ENCODE measurements at regions not wholly inside any gene's neighbourhood (a gene's known extent, or its start where the extent isn't known, plus 50 kb on each side); places are given as distances from the start of the nearest gene placed in this dataset.

GRCh38 chr5:113984928-113985327 is 376.9 kb upstream of the KCNN2 start:
- WGBS, 3 donors: 24 to 38% (median 29%) methylated on average over 2 of the region's 2 CpGs
- H3K36me3 ChIP-seq: no peaks in the 10 kb centered on the region
- no peak overlapping the region for H3K4me3 ChIP-seq
- intact Hi-C loops (cut with DNase I): no loop called here
- DNase-seq: no peak
- no peak overlapping the region for H3K27ac ChIP-seq
- no peaks in the 10 kb centered on the region for H3K4me1 ChIP-seq (ENCODE audit: insufficient read depth)
- H3K27me3 ChIP-seq: no peaks in the 10 kb centered on the region
- TF ChIP-seq CTCF (IDR thresholded peaks at IDR 0.05) (no peak), POLR2A (IDR thresholded peaks at IDR 0.05) (no peak), EP300 (IDR thresholded peaks at IDR 0.05) (no peak)
- H3K9me3 ChIP-seq: no peaks in the 10 kb centered on the region

- H3K4me3 ChIP-seq: no peak overlapping the region
- 32 to 65% (median 53%) methylated on average over 4 of the region's 4 CpGs for WGBS, 3 donors
- intact Hi-C loops (cut with DNase I): no loop called here
- H3K27me3 ChIP-seq: no peaks in the 10 kb centered on the region
- H3K27ac ChIP-seq: no peak overlapping the region
- TF ChIP-seq POLR2A (IDR thresholded peaks at IDR 0.05): no peak
- no peak for TF ChIP-seq CTCF (IDR thresholded peaks at IDR 0.05)
- no peak for TF ChIP-seq EP300 (IDR thresholded peaks at IDR 0.05)
- H3K36me3 ChIP-seq: no peaks in the 10 kb centered on the region
- no peak for DNase-seq
- no peaks in the 10 kb centered on the region for H3K4me1 ChIP-seq (ENCODE audit: insufficient read depth)
- no peaks in the 10 kb centered on the region for H3K9me3 ChIP-seq
Measured at GRCh38 chr5:113985505-113985904, 376.4 kb upstream of the KCNN2 start.

- intact Hi-C loops (cut with DNase I): no loop called here
- Histone ChIP-seq H3K9me3 (no peaks in the 10 kb centered on the region), H3K27ac (no peak overlapping the region), H3K27me3 (no peaks in the 10 kb centered on the region), H3K4me3 (no peak overlapping the region), H3K4me1 (ENCODE audit: insufficient read depth) (no peaks in the 10 kb centered on the region), H3K36me3 (no peaks in the 10 kb centered on the region)
- no peak for DNase-seq
- TF ChIP-seq EP300 (IDR thresholded peaks at IDR 0.05): no peak
- no peak for TF ChIP-seq POLR2A (IDR thresholded peaks at IDR 0.05)
- TF ChIP-seq CTCF (IDR thresholded peaks at IDR 0.05): no peak
- WGBS, 3 donors: 84 to 92% (median 85%) methylated on average over 6 of the region's 6 CpGs
Measured at GRCh38 chr5:113989278-113989912, 372.5 kb upstream of the KCNN2 start.

- no peaks in the 10 kb centered on the region for H3K36me3 ChIP-seq
- no peaks in the 10 kb centered on the region for H3K9me3 ChIP-seq
- H3K27ac ChIP-seq: no peak overlapping the region
- intact Hi-C loops (cut with DNase I): no loop called here
- H3K4me3 ChIP-seq: no peak overlapping the region
- H3K27me3 ChIP-seq: no peaks in the 10 kb centered on the region
- no peak for DNase-seq
- no peak for TF ChIP-seq EP300 (IDR thresholded peaks at IDR 0.05)
- no peak for TF ChIP-seq POLR2A (IDR thresholded peaks at IDR 0.05)
- no peak for TF ChIP-seq CTCF (IDR thresholded peaks at IDR 0.05)
- no peaks in the 10 kb centered on the region for H3K4me1 ChIP-seq (ENCODE audit: insufficient read depth)
Measured at GRCh38 chr5:113989913-113990305, 372.0 kb upstream of the KCNN2 start.

All from ovary (tissue), 7 donors.